Esophagus squamous epithelium (tissue), 4 donors: ENCODE measurements at regions not wholly inside any gene's neighbourhood (a gene's known extent, or its start where the extent isn't known, plus 50 kb on each side); places are given as distances from the start of the nearest gene placed in this dataset.

Source experiments
- CTCF ChIP-seq, 6 experiments: fragments of 450-650 bp in 4 of 6; fragments of 200-600 bp in 2 of 6; sonication (generic) in 2 of 6; IDR thresholded peaks; one replicate each; pipeline ENCODE4 v1.5.1; 2016 to 2019; ENCODE audit warnings: antibody characterized with exemption in 6 of 6, mild to moderate bottlenecking in 4 of 6, moderate library complexity in 4 of 6
- POLR2A ChIP-seq, 4 donors: fragments of 450-650 bp; IDR thresholded peaks; one replicate each; pipeline ENCODE4 v1.6.1; 2017; ENCODE audit warnings: antibody characterized with exemption in 4 of 4, mild to moderate bottlenecking in 4 of 4, moderate library complexity in 3 of 4

- TF ChIP-seq CTCF (IDR thresholded peaks at IDR 0.05), result no peak
- no peak for TF ChIP-seq POLR2A (IDR thresholded peaks at IDR 0.05)
Observed at GRCh38 chr3:75985432-75985831, 200.1 kb upstream of the ZNF717 start.
